ENCODE measurements at regions not wholly inside any gene's neighbourhood (a gene's known extent, or its start where the extent isn't known, plus 50 kb on each side); places are given as distances from the start of the nearest gene placed in this dataset.

DNA sequence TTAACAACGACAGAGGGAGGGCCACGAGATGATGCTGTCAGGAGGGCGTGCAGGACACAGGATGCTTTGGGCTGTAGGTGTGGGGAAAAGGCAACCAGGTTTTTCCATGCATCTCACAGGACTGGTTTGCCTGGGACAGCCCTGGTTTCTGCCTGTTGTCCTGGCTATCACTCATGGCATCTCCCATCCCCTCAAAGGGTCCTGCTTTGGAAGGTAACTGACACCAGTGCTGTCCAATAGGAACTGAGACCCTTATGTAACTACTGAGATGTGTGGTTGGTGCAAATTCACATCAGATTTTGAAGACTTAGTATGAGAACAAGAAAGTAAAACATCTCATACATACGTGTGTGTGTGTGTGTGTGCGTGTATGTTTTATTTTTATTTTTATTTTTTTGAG, 144.2 kb downstream of the URI1 start:
- TF ChIP-seq, protein P1, sequence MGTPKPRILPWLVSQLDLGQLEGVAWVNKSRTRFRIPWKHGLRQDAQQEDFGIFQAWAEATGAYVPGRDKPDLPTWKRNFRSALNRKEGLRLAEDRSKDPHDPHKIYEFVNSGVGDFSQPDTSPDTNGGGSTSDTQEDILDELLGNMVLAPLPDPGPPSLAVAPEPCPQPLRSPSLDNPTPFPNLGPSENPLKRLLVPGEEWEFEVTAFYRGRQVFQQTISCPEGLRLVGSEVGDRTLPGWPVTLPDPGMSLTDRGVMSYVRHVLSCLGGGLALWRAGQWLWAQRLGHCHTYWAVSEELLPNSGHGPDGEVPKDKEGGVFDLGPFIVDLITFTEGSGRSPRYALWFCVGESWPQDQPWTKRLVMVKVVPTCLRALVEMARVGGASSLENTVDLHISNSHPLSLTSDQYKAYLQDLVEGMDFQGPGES (IDR thresholded peaks at IDR 0.05): no peak
- TF ChIP-seq, protein P2, sequence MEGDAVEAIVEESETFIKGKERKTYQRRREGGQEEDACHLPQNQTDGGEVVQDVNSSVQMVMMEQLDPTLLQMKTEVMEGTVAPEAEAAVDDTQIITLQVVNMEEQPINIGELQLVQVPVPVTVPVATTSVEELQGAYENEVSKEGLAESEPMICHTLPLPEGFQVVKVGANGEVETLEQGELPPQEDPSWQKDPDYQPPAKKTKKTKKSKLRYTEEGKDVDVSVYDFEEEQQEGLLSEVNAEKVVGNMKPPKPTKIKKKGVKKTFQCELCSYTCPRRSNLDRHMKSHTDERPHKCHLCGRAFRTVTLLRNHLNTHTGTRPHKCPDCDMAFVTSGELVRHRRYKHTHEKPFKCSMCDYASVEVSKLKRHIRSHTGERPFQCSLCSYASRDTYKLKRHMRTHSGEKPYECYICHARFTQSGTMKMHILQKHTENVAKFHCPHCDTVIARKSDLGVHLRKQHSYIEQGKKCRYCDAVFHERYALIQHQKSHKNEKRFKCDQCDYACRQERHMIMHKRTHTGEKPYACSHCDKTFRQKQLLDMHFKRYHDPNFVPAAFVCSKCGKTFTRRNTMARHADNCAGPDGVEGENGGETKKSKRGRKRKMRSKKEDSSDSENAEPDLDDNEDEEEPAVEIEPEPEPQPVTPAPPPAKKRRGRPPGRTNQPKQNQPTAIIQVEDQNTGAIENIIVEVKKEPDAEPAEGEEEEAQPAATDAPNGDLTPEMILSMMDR (IDR thresholded peaks at IDR 0.05 in 2 of 3, conservative IDR thresholded peaks at IDR 0.05 in 1 of 3; ENCODE audit: control insufficient read depth in 2 of 3, extremely low read depth in 1 of 3, insufficient read depth in 1 of 3, low read depth in 3 of 3, low read length in 3 of 3): no peak
- no peak for TF ChIP-seq RAD21 (IDR thresholded peaks at IDR 0.05; ENCODE audit: insufficient read depth, low read depth, low read length)
- TF ChIP-seq, protein P3, sequence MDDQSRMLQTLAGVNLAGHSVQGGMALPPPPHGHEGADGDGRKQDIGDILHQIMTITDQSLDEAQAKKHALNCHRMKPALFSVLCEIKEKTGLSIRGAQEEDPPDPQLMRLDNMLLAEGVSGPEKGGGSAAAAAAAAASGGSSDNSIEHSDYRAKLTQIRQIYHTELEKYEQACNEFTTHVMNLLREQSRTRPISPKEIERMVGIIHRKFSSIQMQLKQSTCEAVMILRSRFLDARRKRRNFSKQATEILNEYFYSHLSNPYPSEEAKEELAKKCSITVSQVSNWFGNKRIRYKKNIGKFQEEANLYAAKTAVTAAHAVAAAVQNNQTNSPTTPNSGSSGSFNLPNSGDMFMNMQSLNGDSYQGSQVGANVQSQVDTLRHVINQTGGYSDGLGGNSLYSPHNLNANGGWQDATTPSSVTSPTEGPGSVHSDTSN (IDR thresholded peaks at IDR 0.05; ENCODE audit: insufficient replicate concordance, low read depth, low read length): no peak
- no peak for TF ChIP-seq EGR1 (IDR thresholded peaks at IDR 0.05; ENCODE audit: borderline replicate concordance in 1 of 2, low read depth in 2 of 2, low read length in 2 of 2)
- no peak for TF ChIP-seq EZH2 (IDR thresholded peaks at IDR 0.05; ENCODE audit: borderline replicate concordance, control insufficient read depth, low read depth, low read length)
- no peak for TF ChIP-seq NFYB (IDR thresholded peaks at IDR 0.05; ENCODE audit: insufficient read depth, low read depth, low read length)
- TF ChIP-seq KDM1A (IDR thresholded peaks at IDR 0.05; ENCODE audit: borderline replicate concordance): no peak
- no peak for TF ChIP-seq POLR2A (IDR thresholded peaks at IDR 0.05; ENCODE audit: low read depth, low read length)
- no peak for TF ChIP-seq MYB (IDR thresholded peaks at IDR 0.05; ENCODE audit: borderline replicate concordance, low read depth, low read length)
- no peak for TF ChIP-seq GATAD2B (conservative IDR thresholded peaks at IDR 0.05; ENCODE audit: low read depth)
- TF ChIP-seq, protein P4, sequence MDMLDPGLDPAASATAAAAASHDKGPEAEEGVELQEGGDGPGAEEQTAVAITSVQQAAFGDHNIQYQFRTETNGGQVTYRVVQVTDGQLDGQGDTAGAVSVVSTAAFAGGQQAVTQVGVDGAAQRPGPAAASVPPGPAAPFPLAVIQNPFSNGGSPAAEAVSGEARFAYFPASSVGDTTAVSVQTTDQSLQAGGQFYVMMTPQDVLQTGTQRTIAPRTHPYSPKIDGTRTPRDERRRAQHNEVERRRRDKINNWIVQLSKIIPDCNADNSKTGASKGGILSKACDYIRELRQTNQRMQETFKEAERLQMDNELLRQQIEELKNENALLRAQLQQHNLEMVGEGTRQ (IDR thresholded peaks at IDR 0.05; ENCODE audit: borderline replicate concordance, low read depth, low read length): no peak
- no peak for TF ChIP-seq POLR2AphosphoS5 (IDR thresholded peaks at IDR 0.05; ENCODE audit: low read length)
